ENCODE measurements at regions not wholly inside any gene's neighbourhood (a gene's known extent, or its start where the extent isn't known, plus 50 kb on each side); places are given as distances from the start of the nearest gene placed in this dataset.
"Not testable (repeated sequence)": the region's sequence is repeated elsewhere in the genome, so short reads cannot be mapped to it uniquely, and the experiment has no call there.

- no peak for DNase-seq
These were observed 273.3 kb downstream of the MREG start for GRCh38 chr2:215740071-215740470.

DNA sequence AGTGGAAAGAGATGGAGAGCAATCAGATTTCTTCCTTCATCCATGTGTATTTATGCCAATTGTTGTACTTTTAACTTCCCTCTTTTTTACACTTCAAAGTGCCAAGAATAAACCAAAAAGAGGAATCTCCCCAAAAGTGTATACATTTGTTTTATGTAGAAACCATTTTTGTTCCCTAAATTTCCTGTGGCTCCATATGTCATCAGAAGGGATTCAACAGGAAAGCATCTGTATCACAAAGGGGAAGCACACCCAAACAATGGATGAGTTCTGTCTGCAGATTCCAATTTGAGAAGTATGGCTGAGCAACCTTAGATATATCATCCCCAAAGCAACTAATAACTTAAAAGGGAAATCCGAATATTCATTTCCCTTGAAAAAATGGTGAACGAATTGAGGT is 275.0 kb downstream of the MREG start:
- DNase-seq, result no peak

- DNase-seq, result no peak
These were observed 275.9 kb downstream of the MREG start for GRCh38 chr2:215737477-215737876.

- DNase-seq, result no peak
These were observed 276.6 kb downstream of the MREG start for GRCh38 chr2:215736653-215737290.

- no peak for DNase-seq
These were observed 282.2 kb downstream of the MREG start for GRCh38 chr2:215731108-215731658.

DNA sequence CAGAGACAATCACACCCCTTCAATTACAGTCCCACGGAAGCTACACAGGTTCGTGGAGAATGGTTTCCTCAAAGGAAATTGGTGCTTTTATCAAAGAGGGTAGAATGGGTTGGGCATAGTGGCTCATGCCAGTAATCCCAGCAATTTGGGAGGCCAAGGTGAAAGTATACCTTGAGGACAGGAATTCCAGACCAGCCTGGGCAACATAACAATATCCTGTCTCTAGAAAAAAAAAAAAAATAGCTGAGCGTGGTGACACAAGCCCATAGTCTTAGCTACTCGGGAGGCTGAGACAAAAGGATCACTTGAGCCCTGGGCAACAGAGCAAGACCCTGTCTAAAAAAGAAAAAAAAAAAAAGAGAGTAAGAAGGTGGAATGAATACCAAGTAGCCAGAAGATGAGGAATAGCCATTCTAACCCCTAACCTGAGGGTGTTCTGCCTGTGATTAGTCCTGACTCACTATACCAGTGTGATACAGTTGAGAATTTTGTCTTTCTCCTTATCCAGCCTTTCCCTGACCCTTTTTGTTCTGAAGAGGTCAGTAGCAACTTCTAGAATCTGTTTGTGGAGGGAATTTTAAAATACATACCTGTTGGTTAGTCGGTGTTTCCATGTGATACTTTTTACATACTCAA is 283.2 kb downstream of the MREG start:
- DNase-seq, result no peak

- DNase-seq, result no peak
These were observed 284.8 kb downstream of the MREG start for GRCh38 chr2:215728504-215729065.

- no peak for DNase-seq
These were observed 285.5 kb downstream of the MREG start for GRCh38 chr2:215727507-215728503.

DNA sequence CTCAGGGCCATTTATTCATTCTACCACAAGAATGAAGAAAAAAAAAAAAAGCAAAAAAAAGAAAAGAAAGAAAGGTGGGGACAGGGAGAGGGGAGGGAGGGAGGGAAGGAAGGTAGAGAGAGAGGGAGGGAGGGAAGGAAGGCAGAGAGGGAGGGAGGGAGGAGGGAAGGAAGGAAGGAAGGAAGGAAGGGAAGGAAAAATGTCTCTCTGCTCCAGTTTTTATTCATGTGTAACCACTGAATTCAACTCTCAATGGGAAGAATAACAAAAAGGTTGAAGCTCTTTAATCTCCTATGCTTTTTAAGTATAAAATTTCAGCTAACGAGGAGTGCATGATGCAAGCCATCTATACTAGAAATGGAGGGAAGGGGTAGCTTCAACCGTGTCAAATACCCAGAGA is 287.3 kb downstream of the MREG start:
- DNase-seq, result no peak

DNA sequence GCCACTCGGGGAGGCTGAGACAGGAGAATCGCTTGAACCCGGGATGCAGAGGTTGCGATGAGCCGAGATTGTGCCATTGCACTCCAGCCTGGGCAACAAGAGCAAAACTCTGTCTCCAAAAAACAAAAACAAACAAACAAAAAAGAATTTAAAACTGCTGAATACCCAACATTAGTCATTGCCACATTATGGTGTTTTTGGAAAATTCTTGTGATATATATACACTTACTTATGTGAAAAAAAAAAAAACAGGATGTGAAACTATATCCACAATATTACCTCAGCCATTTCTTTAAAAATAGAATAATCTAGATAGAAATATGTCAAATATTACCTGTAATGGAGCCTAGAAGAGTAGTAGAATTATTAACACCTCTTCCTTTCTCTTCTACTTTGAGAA is 288.3 kb upstream of the FN1 start:
- no peak for DNase-seq

DNA sequence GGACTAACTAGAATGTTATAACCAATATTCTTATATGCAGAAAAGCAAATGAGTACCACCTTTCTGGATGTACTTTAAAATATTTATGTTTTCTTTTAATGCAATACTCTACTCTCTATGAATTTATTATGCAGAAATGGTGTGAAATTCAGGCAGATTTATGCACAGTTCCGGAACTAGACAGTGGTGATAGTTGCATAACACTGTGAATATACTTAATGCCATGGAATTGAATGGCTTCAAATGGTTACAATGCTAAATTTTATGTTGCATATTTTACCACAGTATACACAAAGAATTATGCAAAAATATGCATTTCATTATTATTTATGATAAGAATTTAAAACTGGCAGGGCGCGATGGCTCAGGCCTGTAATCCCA is 287.8 kb upstream of the FN1 start:
- DNase-seq, result no peak

DNA sequence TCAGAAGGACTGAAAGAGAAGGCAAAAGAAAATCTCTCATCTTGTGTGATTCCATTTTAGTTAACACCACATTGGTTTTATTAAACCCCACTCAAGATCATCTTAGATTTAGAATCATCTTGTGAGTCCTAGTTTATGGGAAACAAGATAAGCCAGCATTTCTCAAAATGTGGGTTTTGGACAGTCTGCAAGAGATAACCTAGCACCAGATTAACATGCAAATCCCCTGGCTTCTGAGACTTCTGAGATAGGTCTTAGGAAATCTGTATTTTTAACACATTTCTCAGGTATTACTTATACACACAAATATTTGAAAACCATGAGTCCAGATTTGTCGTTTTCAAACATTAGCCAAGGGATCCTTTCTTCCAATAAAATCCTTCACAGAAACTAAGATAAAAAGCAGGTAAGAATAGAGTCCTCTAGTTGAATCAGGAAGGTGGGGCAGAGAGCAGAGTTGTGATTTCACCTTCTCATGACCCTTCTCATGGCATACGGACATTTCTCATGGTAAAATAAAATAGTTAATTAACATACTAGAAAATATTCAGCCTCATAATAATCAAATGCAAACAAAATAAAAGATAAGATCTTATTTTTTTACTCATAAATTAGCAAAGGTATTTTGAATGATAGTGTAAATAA is 287.2 kb upstream of the FN1 start:
- DNase-seq, result no peak

- no peak for DNase-seq
These were observed 286.3 kb upstream of the FN1 start for GRCh38 chr2:215722125-215722524.

- not testable (repeated sequence) for DNase-seq
These were observed 285.6 kb upstream of the FN1 start for GRCh38 chr2:215721515-215721914.

- no peak for DNase-seq
These were observed 283.0 kb upstream of the FN1 start for GRCh38 chr2:215718890-215719289.

DNA sequence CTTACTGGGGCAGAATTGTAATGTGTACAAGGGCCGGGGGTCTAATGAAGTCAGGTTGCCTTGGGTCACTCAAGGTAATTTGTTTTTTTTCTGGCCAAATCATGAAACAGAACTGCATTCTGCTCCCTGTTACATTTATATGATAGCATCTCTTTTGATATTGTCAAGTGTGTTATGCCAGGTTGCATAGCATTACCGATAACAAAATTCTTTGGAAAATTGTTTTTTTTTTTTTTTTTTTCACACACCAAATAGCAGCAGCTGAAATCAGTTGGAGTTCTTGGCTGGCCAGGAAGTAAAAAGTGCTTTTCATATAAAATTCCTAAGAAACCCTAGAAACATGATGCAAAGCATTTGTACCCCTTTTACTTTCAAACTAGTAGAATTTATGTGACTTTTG is 282.6 kb upstream of the FN1 start:
- no peak for DNase-seq

DNA sequence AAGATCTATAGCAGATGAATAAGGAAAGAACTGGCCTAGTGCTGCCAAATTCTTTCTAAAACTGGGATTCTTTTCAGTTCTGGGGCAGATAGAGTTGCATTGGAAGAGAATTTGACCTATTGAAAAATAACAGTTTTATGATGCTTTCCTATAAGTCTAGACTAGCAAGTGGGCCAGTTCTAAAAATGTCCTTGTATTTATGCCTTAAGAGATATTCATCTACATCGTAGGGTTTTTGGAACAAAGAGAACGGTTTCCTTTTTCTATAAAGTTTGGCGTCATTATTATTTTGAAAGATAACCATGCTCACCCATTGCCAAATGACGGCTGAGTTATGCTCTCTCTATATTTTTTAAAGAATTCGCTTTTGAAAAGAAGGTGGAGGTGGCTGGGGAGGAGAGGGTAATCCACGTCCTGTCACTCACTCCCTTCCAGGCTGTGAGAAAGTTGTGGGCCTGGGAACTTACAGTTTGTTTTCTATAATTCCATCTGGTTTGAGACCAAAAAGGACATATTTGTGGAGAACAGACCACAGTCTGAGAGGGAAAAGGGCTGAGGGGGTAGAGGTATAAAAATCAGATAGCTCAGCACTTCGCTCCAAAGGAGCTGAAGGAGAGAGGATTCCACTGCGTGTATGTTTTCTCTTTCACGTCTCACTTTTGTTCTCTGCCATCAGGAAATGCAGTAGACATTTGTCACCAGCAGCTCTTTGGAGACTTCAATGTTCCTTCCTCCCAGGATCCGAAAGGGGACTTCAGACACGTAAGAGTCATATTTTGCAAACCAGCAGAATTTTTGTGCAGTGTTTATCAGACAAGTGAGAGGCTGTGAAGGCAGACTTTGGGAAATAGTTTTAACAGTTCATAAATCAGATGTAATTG is 281.9 kb upstream of the FN1 start:
- no peak for DNase-seq

GRCh38 chr2:215716956-215717355 is 281.1 kb upstream of the FN1 start:
- no peak for DNase-seq

DNA sequence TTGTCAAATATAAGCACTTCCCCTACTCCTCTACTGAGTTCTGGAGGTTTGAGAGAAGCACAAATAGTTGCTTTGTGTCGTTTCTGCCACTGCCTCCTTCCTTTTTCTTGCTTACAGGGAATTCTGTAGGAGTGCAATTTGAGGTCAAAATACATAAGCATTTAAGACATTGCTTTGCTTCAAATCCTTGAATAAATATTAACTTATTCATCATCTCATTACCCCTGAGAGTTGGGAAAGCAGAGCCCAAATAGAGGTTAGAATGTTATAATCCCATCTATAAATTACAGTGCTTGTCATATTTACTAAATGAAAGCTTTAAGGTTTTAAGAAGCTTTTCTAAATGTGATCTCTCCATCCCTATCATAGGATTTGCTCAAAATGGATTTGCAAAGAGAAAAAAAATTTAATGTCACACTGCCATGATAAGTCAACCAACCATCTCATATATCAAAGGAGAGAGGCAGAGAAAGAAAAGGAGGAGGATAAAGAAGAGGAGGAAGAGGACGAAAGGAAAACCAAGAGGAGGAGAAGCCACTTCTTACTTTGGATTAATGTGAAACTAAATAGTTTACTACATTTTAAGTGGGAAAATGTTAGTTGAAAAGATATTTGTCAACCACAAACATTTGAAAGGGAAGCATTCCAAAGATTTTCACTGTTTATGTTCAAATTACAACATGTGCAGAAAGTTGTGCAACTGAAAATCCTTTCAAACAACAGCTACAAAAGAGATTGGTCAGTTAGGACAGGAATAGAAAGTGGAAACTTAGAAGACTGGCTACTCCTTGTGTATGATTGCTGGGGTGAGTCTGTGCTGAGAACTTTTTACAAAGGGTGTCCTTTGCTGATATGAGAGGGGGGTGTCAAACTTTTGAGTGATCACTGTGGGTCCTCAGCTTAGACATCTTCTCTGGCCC is 277.3 kb upstream of the FN1 start:
- DNase-seq, result no peak

DNA sequence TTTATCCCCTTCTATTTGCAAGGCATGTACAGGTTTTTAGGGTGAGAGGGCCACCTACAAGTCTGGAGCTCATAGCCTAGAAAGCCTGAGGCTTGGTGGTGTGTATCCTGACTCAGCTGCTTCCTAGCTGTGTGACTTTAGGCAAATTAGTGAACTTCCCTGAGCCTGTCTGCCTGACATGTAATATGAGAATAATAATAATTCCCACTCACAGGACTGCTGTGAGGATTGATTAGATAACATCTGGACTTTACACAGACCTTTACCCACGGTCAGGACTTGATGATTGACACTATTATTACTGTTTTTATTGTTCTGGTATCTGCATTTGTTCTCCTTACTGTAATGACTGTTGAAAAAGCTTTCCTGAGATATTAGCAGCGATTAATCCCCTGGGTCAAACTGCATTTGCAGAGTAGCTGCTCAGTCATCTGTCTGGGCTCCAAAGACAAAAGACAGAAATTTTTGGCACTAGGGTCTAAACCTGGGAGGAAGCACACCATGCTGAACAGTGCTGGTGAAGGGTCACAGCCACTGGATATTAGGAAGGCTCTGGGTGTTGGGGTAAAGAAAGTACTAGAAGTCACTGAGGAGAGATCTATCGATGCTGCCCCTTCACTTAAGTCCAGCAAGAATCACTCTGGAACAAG is 276.5 kb upstream of the FN1 start:
- DNase-seq, result no peak
